Sigmoid colon (tissue), 6 donors: ENCODE measurements at regions not wholly inside any gene's neighbourhood (a gene's known extent, or its start where the extent isn't known, plus 50 kb on each side); places are given as distances from the start of the nearest gene placed in this dataset.

Experiments used
- DNase-seq: peaks from one replicate; pipeline ENCODE4 v3.0.0-alpha.2; 2019
- H3K27ac ChIP-seq, 4 donors: fragments of 200-600 bp; sonication (generic); one replicate each; pipeline ENCODE4 v1.5.1; 2016 to 2019; ENCODE audit warnings: mild to moderate bottlenecking in 1 of 4
- H3K27me3 ChIP-seq, 3 donors: fragments of 200-600 bp; sonication (generic); one replicate each; pipeline ENCODE4 v1.5.1; 2019; ENCODE audit warnings: mild to moderate bottlenecking in 1 of 3
- H3K36me3 ChIP-seq, 4 donors: fragments of 200-600 bp; sonication (generic); one replicate each; pipeline ENCODE4 v1.5.1; 2016 to 2019
- H3K4me1 ChIP-seq, 4 donors: fragments of 200-600 bp; sonication (generic); one replicate each; pipeline ENCODE4 v1.5.1; 2017 to 2019
- H3K4me3 ChIP-seq, 4 donors: fragments of 200-600 bp; sonication (generic); one replicate each; pipeline ENCODE4 v1.5.1; 2017 to 2019; ENCODE audit warnings: mild to moderate bottlenecking in 2 of 4, moderate library complexity in 1 of 4
- H3K9me3 ChIP-seq, 4 donors: fragments of 200-600 bp in 3 of 4; sonication (generic) in 3 of 4; one replicate each; pipeline versions ENCODE4 v1.5.1 to v1.6.1; 2013 to 2019
- EP300 ChIP-seq, 4 donors: sonication (generic); formaldehyde crosslinking; IDR thresholded peaks; one replicate each; pipeline ENCODE4 v1.6.1; 2017; ENCODE audit warnings: antibody characterized with exemption in 4 of 4
- POLR2A ChIP-seq, 2 donors: fragments of 450-650 bp; IDR thresholded peaks; one replicate each; pipeline ENCODE4 v1.6.1; 2016; ENCODE audit warnings: antibody characterized with exemption in 2 of 2, mild to moderate bottlenecking in 2 of 2, moderate library complexity in 2 of 2
- POLR2AphosphoS5 ChIP-seq, 4 donors: sonication (generic); formaldehyde crosslinking; IDR thresholded peaks; one replicate each; pipeline ENCODE4 v1.6.1; 2017; ENCODE audit warnings: antibody characterized with exemption in 4 of 4
- WGBS, 2 donors: extraction: QIAGEN DNeasy Blood & Tissue Kit; methylation state at CpG; one replicate each; pipeline ENCODE4 v1.1.7; 2013; 5-methylcytosine and 5-hydroxymethylcytosine counted together
- intact Hi-C: fragments of 100-400 bp; cut with DNase I; formaldehyde crosslinking; loops from one replicate; pipeline ENCODE4 v1.15.1; 2023
- TF ChIP-seq, protein P1 (sequence below), 4 experiments: fragments of 450-650 bp in 3 of 4; fragments of 200-600 bp in 1 of 4; IDR thresholded peaks; one replicate each; pipeline ENCODE4 v1.5.1; 2016 to 2019; ENCODE audit warnings: antibody characterized with exemption in 4 of 4, mild to moderate bottlenecking in 3 of 4, moderate library complexity in 2 of 4
- donor health status: healthy with polysubstance abuse.
- donor health status: healthy.

DNA sequence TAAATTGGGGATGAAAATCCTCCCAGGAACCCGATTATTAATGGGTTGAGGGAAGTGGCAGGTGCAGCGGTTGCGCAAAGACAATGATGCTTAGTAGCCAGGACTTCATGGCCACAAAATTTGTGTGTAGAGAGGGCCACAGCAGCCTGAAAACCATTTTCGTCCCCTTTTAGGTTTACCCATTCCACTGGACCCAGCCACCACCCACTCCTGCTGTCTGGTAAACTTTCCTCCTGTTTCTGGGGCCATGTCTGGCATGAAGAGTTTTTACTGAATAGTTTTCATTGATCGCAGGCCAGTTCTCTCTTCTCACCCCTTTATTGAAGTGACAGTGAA lies 69.5 kb upstream of the SYT13 start:
- H3K4me3 ChIP-seq, result peak overlapping the region; percentile 61 to 68 (median 66)
- DNase-seq, result no peak
- H3K27ac ChIP-seq, result peak overlapping the region; percentile 52 to 75 (median 60)
- H3K4me1 ChIP-seq, result peaks cover 0 to 12% (median 10%) of the 10 kb centered on the region in 4 donors
- WGBS, 2 donors, result 23 to 44% methylated on average over 5 of the region's 5 CpGs
- no peaks in the 10 kb centered on the region for H3K36me3 ChIP-seq
- TF ChIP-seq EP300 (IDR thresholded peaks at IDR 0.05) (no peak), POLR2A (IDR thresholded peaks at IDR 0.05) (no peak), POLR2AphosphoS5 (IDR thresholded peaks at IDR 0.05) (no peak)
- TF ChIP-seq, protein P1, sequence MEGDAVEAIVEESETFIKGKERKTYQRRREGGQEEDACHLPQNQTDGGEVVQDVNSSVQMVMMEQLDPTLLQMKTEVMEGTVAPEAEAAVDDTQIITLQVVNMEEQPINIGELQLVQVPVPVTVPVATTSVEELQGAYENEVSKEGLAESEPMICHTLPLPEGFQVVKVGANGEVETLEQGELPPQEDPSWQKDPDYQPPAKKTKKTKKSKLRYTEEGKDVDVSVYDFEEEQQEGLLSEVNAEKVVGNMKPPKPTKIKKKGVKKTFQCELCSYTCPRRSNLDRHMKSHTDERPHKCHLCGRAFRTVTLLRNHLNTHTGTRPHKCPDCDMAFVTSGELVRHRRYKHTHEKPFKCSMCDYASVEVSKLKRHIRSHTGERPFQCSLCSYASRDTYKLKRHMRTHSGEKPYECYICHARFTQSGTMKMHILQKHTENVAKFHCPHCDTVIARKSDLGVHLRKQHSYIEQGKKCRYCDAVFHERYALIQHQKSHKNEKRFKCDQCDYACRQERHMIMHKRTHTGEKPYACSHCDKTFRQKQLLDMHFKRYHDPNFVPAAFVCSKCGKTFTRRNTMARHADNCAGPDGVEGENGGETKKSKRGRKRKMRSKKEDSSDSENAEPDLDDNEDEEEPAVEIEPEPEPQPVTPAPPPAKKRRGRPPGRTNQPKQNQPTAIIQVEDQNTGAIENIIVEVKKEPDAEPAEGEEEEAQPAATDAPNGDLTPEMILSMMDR (IDR thresholded peaks at IDR 0.05), result no peak
- H3K27me3 ChIP-seq, result no peaks in the 10 kb centered on the region
- intact Hi-C loops, result no loop called here
- H3K9me3 ChIP-seq, result peaks cover 0 to 3% (median 0%) of the 10 kb centered on the region in 4 donors

DNA sequence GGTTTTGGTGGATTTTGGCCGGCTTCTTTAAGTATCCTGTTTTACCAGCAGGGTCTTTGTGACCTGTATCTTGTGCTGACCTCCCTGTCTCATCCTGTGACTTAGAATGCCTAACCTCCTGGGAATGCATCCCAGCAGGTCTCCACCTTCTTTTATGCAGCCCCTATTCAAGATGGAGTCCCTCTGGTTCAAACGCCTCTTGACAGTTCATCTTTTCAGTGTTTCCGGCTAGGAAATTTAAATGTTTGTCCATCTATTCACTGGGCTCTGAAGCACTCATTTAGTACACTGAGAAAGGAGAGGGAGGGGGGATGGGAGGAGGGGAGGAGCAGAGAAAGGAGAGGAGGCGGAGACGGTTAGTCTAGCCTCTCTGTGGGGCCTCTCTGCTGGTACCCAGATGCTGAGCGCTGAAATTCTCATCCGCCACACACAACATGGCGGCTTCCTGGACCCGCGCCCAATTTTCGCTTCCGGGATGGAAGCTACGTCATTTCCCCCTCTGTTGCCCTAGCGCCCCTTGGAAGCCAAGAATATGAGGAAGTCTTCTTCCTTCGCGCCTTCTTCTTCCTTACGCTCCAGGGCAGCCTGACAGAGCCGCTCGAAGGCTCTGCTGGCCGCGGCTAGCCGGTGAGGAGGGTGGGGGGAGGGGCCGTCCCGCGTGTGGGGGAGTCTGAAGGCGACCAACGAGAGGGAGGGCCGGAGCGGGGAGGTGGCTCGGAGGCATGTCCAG lies 69.0 kb upstream of the SYT13 start:
- Histone ChIP-seq H3K27me3 (no peaks in the 10 kb centered on the region), H3K36me3 (no peaks in the 10 kb centered on the region), H3K4me3 (peak overlapping the region; percentile 61 to 68 (median 66)), H3K27ac (peak overlapping the region; percentile 52 to 75 (median 60)), H3K4me1 (peaks cover 0 to 12% (median 10%) of the 10 kb centered on the region in 4 donors), H3K9me3 (peaks cover 0 to 3% (median 0%) of the 10 kb centered on the region in 4 donors)
- WGBS, 2 donors, result 10 to 20% methylated on average over 30 of the region's 30 CpGs
- TF ChIP-seq POLR2AphosphoS5 (IDR thresholded peaks at IDR 0.05) (peak; percentile 62 to 93 (median 78)), EP300 (IDR thresholded peaks at IDR 0.05) (no peak), POLR2A (IDR thresholded peaks at IDR 0.05) (no peak)
- TF ChIP-seq, protein P1 (IDR thresholded peaks at IDR 0.05), result no peak
- intact Hi-C loops, result no loop called here
- DNase-seq, result peak; percentile 94

DNA sequence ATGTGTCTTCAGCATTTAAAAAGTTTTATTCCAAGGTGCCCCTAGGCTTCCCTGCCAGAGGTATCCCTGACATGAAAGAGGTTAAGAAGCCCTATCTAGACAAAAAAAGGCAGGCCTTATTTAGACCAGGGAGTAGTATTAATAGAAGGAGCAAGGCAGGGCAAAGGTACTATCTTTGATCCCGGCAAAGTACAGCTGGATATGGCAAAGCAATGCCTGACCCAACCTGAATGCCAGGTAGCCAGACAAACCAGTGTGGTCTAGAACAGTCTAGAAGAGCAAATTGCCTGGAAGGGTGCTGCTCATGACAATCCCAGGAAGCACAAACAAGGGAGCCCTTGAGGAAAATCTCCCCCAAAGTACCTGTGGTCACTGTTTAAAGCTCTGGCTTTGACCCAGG lies 62.6 kb upstream of the SYT13 start:
- Histone ChIP-seq H3K4me1 (no peaks in the 10 kb centered on the region), H3K9me3 (no peaks in the 10 kb centered on the region), H3K27ac (no peak overlapping the region), H3K36me3 (no peaks in the 10 kb centered on the region), H3K4me3 (no peak overlapping the region), H3K27me3 (peaks cover 0 to 4% (median 0%) of the 10 kb centered on the region in 3 donors)
- 57 to 85% methylated on average over 1 of the region's 1 CpG for WGBS, 2 donors
- TF ChIP-seq, protein P1 (IDR thresholded peaks at IDR 0.05), result no peak
- no peak for TF ChIP-seq POLR2A (IDR thresholded peaks at IDR 0.05)
- no peak for TF ChIP-seq POLR2AphosphoS5 (IDR thresholded peaks at IDR 0.05)
- no peak for TF ChIP-seq EP300 (IDR thresholded peaks at IDR 0.05)
- no peak for DNase-seq
- intact Hi-C loops, result no loop called here

DNA sequence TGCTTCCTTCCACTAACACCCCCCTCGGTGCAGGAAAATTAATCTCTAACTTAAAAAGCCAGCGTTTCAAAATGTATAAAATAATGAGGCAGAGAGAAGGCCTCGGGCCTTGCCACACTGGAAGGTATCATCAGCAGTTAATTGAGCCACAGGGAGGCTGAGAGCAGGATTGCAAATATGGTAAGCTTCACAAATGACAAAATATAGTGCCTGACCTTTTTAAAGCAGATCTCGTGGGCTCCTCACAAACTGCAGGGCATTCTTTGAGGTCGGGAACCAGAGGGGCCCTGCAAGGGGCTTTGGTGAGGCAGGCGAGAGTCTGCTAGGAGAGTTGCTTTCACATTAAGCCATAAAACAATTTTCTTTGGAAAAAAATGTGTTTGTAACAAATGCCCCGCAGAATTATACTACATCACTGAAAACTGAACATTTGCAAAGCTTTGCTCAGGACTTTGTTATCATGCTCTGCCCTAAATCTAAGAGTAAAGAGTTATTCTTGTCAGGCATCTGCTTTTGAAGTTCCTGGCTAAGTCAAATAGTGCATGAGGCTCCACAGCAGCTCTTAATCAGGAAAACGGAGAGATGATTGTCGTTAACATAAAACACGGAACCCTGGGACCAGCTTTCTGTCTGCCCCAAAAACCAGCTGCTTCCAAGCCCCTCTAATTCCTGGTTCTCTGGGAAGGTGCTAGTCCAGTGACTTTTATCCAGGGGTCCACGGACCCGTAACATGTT lies 61.4 kb upstream of the SYT13 start:
- TF ChIP-seq POLR2A (IDR thresholded peaks at IDR 0.05) (no peak), EP300 (IDR thresholded peaks at IDR 0.05) (no peak), POLR2AphosphoS5 (IDR thresholded peaks at IDR 0.05) (no peak)
- TF ChIP-seq, protein P1 (IDR thresholded peaks at IDR 0.05), result no peak
- WGBS, 2 donors, result 55 to 62% methylated on average over 12 of the region's 12 CpGs
- Histone ChIP-seq H3K4me3 (no peak overlapping the region), H3K27ac (no peak overlapping the region), H3K4me1 (no peaks in the 10 kb centered on the region), H3K9me3 (no peaks in the 10 kb centered on the region), H3K27me3 (peaks cover 0 to 4% (median 0%) of the 10 kb centered on the region in 3 donors), H3K36me3 (no peaks in the 10 kb centered on the region)
- intact Hi-C loops, result no loop called here
- DNase-seq, result no peak
